ENCODE measurements at regions not wholly inside any gene's neighbourhood (a gene's known extent, or its start where the extent isn't known, plus 50 kb on each side); places are given as distances from the start of the nearest gene placed in this dataset.

DNA sequence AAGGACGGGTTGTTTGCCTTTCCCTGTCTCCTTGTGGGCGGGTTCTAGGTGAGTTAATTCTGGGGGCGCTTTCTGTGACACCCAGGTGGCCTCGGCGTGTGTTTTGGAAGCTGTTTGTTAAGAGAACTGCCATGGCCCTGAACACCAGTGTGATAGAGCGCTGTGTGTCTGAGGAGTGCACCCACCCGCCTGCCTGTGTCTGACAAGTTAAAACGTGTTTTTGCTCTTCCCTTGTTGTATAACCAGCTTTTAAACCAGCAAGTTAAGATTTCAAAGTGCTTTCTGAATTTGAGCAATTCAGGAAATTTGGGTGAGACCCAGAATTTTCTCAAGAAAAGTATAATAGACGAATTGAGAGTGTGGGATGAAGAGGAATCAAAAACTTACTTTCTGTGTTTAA lies 55.2 kb upstream of the HGFAC start:
- TF ChIP-seq POLR2A (IDR thresholded peaks at IDR 0.05; ENCODE audit: low read depth, low read length) (no peak), TAF1 (IDR thresholded peaks at IDR 0.05; ENCODE audit: low read depth, low read length) (no peak), SPI1 (IDR thresholded peaks at IDR 0.05; ENCODE audit: low read depth, low read length) (no peak)

Measured in GM12891 (cell line).